A673 (cell line): ENCODE measurements at regions not wholly inside any gene's neighbourhood (a gene's known extent, or its start where the extent isn't known, plus 50 kb on each side); places are given as distances from the start of the nearest gene placed in this dataset.

Experiments used
- BruUV-seq: library from RNA; stranded (reverse); fragments of 400-500 nt; replicated peaks from 2 replicates; lab custom pipeline; 2021; lab: Mats Ljungman, UMichigan
- CTCF ChIA-PET: fragments of 300-600 bp; sonication (Branson Sonifier 250); formaldehyde crosslinking; loops from one replicate; lab custom pipeline; 2022; ENCODE audit warnings: antibody characterized with exemption; lab: Charles Lee
- POLR2A ChIA-PET: fragments of 300-600 bp; sonication (Branson Sonifier 250); formaldehyde crosslinking; loops from one replicate; lab custom pipeline; 2022; ENCODE audit warnings: antibody characterized with exemption; ENCODE audit not compliant: low non-redundant PET; lab: Charles Lee
- DNase-seq: peaks from one replicate; pipeline ENCODE4 v3.0.0-alpha.2; 2015; ENCODE audit warnings: low spot score
- H3K27ac ChIP-seq: fragments of 200-600 bp; sonication (generic); 2 replicates; pipeline ENCODE4 v1.5.1; 2016; ENCODE audit warnings: mixed run types, low read depth, mild to moderate bottlenecking, mixed read lengths, antibody characterized with exemption, low read length; ENCODE audit not compliant: poor library complexity, severe bottlenecking
- H3K27me3 ChIP-seq: fragments of 200-600 bp; sonication (generic); replicated peaks from 2 replicates; pipeline ENCODE4 v1.6.1; 2017; ENCODE audit warnings: mixed run types, low read depth, mild to moderate bottlenecking, mixed read lengths, antibody characterized with exemption, low read length; ENCODE audit not compliant: insufficient read depth, poor library complexity
- H3K36me3 ChIP-seq: fragments of 200-600 bp; sonication (generic); 2 replicates; pipeline ENCODE4 v1.6.1; 2016; ENCODE audit warnings: mixed run types, mild to moderate bottlenecking, mixed read lengths, antibody characterized with exemption, low read length; ENCODE audit not compliant: insufficient read depth, poor library complexity, severe bottlenecking
- H3K4me1 ChIP-seq: fragments of 200-600 bp; sonication (generic); 2 replicates; pipeline ENCODE4 v1.6.1; 2017; ENCODE audit warnings: mixed run types, mild to moderate bottlenecking, mixed read lengths, antibody characterized with exemption, low read length; ENCODE audit not compliant: insufficient read depth, poor library complexity, severe bottlenecking
- H3K4me3 ChIP-seq: fragments of 200-600 bp; sonication (generic); 2 replicates; pipeline ENCODE4 v1.5.1; 2016; ENCODE audit warnings: low read depth, mixed run types, mild to moderate bottlenecking, mixed read lengths, low read length; ENCODE audit not compliant: poor library complexity, severe bottlenecking
- H3K9me3 ChIP-seq: fragments of 200-600 bp; sonication (generic); 2 replicates; pipeline ENCODE4 v1.6.1; 2016; ENCODE audit warnings: mixed run types, low read depth, mild to moderate bottlenecking, mixed read lengths, antibody characterized with exemption, low read length; ENCODE audit not compliant: poor library complexity, severe bottlenecking
- CTCF ChIP-seq: fragments of 300-800, 200-600 bp; sonication (generic); conservative IDR thresholded peaks from 2 replicates; pipeline ENCODE4 v1.5.1; 2017; ENCODE audit warnings: low read depth, mild to moderate bottlenecking, antibody characterized with exemption, low read length, moderate library complexity, mixed read lengths
- EZH2 ChIP-seq: fragments of 200-600 bp; sonication (generic); IDR thresholded peaks from 2 replicates; pipeline ENCODE4 v1.6.1; 2017; ENCODE audit warnings: borderline replicate concordance, low read depth, mild to moderate bottlenecking, mixed read lengths, antibody characterized with exemption, low read length; ENCODE audit not compliant: poor library complexity, severe bottlenecking
- intact Hi-C: fragments of 100-400 bp; cut with micrococcal nuclease; formaldehyde crosslinking; loops from one replicate; pipeline ENCODE4 v1.10.0; 2022; ENCODE audit not compliant: unreplicated experiment

GRCh38 chr9:113707953-113708695 is 168.0 kb upstream of the ZNF618 start:
- CTCF ChIA-PET = no interaction called here
- POLR2A ChIA-PET = no interaction called here
- TF ChIP-seq EZH2 = no peak
- no peak for TF ChIP-seq CTCF
- Histone ChIP-seq H3K27me3 (no peaks in the 10 kb centered on the region), H3K27ac (no peak overlapping the region), H3K4me1 (no peaks in the 10 kb centered on the region), H3K36me3 (no peaks in the 10 kb centered on the region), H3K4me3 (no peak overlapping the region), H3K9me3 (no peaks in the 10 kb centered on the region)
- intact Hi-C loops = no loop called here
- no peak for DNase-seq
- no TSS peak for BruUV-seq

GRCh38 chr9:113708821-113709713 is 167.0 kb upstream of the ZNF618 start:
- TF ChIP-seq CTCF (no peak), EZH2 (no peak)
- CTCF ChIA-PET = no interaction called here
- no peak overlapping the region for H3K27ac ChIP-seq
- BruUV-seq = no TSS peak
- H3K36me3 ChIP-seq = no peaks in the 10 kb centered on the region
- POLR2A ChIA-PET = no interaction called here
- no peaks in the 10 kb centered on the region for H3K9me3 ChIP-seq
- no peak for DNase-seq
- H3K27me3 ChIP-seq = no peaks in the 10 kb centered on the region
- H3K4me1 ChIP-seq = no peaks in the 10 kb centered on the region
- intact Hi-C loops = no loop called here
- H3K4me3 ChIP-seq = no peak overlapping the region

GRCh38 chr9:113709721-113710120 is 166.4 kb upstream of the ZNF618 start:
- Histone ChIP-seq H3K27me3 (no peaks in the 10 kb centered on the region), H3K36me3 (no peaks in the 10 kb centered on the region), H3K4me3 (no peak overlapping the region), H3K27ac (no peak overlapping the region), H3K9me3 (no peaks in the 10 kb centered on the region), H3K4me1 (no peaks in the 10 kb centered on the region)
- DNase-seq = no peak
- ChIA-PET CTCF (no interaction called here), POLR2A (no interaction called here)
- intact Hi-C loops = no loop called here
- no TSS peak for BruUV-seq
- TF ChIP-seq EZH2 = no peak
- TF ChIP-seq CTCF = no peak
